GF-D8 (cell line): ENCODE measurements at regions not wholly inside any gene's neighbourhood (a gene's known extent, or its start where the extent isn't known, plus 50 kb on each side); places are given as distances from the start of the nearest gene placed in this dataset.
"Not testable (repeated sequence)": the region's sequence is repeated elsewhere in the genome, so short reads cannot be mapped to it uniquely, and the experiment has no call there.

Experiments used
- DNase-seq: peaks from one replicate; lab custom pipeline; 2025; lab: John Stamatoyannopoulos, UW

- DNase-seq, result no peak
Measured at GRCh38 chr11:121866754-121867153, 249.3 kb downstream of the BLID start.

DNA sequence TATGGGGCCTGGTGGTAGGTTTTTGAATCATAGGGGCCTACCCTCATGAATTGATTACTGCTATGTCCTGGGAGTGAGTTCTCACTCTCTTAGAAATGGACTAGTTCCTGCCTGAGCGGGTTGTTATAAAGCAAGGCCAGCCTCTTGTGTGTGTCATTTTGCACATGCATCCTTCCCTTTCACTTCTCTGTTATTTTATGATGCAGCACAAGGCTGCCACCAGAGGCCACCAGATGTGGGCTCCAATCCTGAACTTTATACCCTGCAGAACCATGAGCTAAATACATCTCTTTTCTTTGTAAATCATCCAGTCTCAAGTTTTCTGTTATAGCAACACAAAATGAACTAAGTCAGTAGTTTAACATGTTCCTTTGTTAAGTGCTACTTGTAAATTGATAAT lies 251.4 kb downstream of the BLID start:
- DNase-seq, result no peak

- no peak for DNase-seq
Measured at GRCh38 chr11:121863126-121863525, 252.9 kb downstream of the BLID start.

GRCh38 chr11:121855138-121855537 lies 260.9 kb downstream of the BLID start:
- DNase-seq, result not testable (repeated sequence)

GRCh38 chr11:121844016-121844415 lies 272.0 kb downstream of the BLID start:
- no peak for DNase-seq

GRCh38 chr11:121842192-121842585 lies 273.8 kb downstream of the BLID start:
- no peak for DNase-seq

DNA sequence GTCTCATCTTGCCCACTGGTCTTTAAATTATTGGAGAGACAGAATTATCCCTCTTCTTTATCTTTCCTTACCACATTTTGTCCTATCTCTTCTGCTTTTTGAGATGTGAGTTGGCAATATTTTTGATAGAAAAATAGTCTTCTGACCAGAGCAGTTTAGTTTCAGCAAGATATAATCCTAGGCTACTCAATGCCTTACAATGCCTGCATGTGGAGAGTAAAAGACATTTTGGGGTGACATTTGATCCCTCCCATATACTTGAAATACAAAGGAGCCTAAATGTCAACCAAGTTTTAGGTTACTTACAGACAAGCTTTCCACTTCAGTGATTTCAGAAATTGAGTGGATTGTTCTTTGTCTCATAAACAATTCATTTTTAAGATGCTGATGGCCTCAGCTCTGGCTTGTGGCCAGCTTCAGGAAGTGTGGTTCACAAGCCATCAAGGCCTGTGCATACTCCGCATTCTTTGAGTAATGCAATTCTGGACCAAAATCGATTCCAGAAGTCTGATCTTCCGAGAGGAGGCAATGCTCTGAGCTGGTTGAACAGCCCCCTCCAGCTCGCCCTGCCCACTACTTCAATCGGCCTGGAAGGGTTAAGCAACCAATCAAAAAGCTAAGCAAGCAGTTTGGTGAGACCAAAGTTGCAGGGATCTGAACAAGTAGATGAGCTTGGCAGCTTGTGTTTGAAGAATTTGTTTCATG lies 274.4 kb downstream of the BLID start:
- no peak for DNase-seq

- no peak for DNase-seq
Measured at GRCh38 chr11:121839781-121840180, 276.2 kb downstream of the BLID start.

GRCh38 chr11:121838571-121838970 lies 277.4 kb downstream of the BLID start:
- DNase-seq, result no peak

GRCh38 chr11:121833970-121834369 lies 282.0 kb downstream of the BLID start:
- DNase-seq, result no peak

GRCh38 chr11:121829159-121829643 lies 286.8 kb downstream of the BLID start:
- DNase-seq, result no peak

DNA sequence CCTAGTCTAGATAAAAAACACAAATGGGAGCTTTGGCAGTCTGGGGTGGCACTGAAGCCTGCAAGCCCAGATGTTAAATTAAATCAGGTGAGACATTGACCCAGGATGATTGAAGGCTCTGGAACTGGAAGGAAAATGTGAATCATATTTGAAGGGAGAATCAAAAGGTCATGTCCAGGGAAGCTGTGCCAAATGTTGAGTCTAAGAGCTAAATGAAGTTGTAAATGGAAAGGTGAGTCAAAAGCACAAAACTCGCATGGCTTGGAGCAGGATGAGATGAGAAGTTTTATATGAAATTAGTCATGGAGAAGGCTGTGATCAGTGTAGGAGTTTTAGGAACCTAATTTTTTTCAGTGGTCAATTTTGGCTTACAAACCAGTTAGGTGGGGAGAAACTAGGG lies 301.1 kb downstream of the BLID start:
- DNase-seq, result no peak

DNA sequence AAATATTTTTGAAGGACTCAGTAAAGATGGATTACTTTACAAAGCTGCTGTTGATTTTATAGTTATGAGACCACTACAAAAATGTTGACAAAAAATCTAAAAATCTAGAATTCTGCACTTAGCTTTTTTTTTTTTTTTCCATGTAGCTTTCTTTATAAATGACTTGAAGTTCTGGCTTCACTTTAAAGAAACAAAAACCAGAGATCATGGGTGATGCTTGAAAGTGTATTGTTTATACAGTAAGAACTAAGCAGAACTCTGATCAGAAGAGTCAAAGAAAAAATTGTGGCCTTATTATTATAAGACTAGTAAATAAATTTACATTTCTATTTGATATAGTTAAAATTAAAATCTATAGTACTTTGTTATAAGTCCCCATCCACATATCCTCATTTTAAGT lies 301.7 kb downstream of the BLID start:
- no peak for DNase-seq

GRCh38 chr11:121810291-121810690 lies 305.7 kb downstream of the BLID start:
- DNase-seq, result no peak

- DNase-seq, result no peak
Measured at GRCh38 chr11:121808096-121808495, 307.9 kb downstream of the BLID start.

DNA sequence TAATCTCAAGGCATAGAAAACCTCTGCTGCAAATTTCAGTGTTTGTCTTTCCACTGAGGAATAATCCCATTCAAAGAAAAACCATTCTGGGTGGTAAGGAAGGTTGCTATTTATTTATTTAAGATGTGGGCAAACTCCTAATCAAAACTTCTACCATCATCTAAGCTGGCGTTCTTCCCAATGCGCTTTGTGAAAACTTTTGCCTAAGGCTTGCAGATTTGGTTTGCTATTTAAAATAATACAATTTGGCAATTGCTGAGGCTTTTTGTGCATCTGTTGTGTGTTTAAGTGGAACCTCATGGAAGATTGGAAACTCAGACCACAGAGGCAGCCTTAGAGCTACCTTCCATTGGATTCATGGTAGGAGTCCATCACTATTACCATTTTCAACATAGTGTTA lies 309.0 kb downstream of the BLID start:
- no peak for DNase-seq

DNA sequence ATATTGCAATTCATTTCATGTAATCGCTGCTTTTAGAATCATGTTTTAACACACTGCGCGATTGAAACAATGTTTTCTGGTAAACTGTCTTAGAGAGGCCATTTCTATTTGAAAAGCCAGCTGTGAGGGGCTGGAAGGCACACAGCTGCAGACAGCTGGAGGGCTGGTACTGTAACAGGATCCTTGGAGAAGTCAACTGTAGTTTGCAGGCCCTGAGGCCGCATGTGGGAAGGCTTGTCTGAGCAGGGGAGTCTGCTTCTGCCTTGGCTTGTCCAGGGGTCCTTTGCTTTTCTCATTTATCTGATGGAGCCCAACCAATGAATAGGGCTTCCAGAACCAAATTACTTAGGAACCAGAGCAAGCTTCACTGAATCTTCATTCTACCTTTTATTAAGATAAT lies 313.5 kb downstream of the BLID start:
- DNase-seq, result no peak

DNA sequence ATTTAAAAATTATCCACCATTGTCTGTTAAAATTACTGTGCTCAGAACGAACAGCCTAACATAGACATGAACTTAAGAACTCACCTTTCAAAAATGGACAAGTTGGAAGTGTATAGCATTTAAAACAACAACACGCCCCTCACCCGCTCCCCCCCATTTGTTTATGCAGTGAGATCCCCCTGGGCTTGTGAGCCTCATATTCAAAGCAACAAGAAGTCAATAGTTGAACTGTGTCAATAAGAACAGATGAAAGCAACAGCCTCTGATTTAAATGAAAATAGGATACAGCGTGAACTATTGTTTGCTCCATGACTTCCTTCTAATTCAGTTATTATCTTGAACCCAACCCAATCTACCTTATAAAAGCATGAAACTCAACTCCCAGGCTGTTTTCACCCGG lies 314.2 kb downstream of the BLID start:
- DNase-seq, result no peak

DNA sequence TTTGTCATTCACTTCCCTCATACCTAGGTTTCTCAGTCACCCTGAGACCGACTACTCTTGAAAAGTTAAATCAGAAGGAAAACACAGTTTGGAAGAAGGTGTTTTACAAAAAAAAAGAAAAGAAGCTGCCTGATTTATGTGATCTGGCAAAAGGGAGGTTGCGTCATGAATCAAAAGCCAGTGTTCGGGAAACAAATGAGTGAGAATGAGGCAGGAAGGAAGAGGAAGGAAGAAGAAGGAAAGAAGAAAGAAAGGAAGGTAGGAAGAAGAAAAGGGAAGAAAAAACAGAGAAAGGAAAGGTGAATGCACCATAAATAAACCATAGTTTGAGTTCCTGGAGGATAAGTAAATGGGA lies 314.6 kb downstream of the BLID start:
- no peak for DNase-seq

- no peak for DNase-seq
Measured at GRCh38 chr11:121800731-121801393, 315.2 kb downstream of the BLID start.

DNA sequence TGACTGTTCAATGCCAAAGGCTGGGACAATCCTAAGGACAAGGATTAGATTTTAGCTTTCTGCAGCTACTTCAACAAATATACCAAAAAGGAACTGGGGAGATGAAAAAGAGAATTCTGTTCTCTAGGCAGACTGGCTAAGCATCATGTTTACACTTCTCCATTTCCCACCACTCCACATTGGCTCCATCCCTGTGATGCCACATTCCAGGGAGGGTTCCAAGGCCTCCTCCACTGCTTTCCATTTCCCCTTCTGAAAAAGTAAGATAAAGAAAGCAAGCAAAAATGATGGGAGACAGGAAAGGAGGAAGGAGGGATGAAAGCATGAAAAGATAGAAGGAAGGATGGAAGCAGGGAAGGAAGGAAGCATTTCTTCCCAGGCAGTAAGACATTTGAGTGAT lies 315.8 kb downstream of the BLID start:
- DNase-seq, result no peak

- DNase-seq, result no peak
Measured at GRCh38 chr11:121797496-121797895, 318.5 kb downstream of the BLID start.

DNA sequence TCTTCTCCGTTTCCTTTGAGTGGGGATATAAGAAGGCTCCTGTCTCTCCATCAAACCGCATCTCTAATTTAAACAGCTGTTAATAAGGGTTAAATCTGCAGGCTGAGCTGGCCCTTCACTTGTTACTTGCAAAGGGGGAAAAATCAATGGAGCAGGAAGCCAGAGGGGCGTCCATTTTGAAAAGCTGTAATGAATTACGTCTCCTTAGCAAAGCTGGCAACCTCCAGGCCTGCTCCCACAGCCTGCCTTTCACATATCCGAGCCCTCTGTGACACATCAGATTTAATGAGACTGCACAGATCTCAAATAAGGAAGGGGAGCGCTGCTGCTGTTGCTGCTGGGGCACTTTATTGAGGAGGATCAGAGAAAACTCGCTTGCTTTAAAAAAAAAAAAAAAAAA lies 320.8 kb downstream of the BLID start:
- DNase-seq, result no peak

- no peak for DNase-seq
Measured at GRCh38 chr11:121794671-121795141, 321.3 kb downstream of the BLID start.
